Activated T-cell treated with anti-CD3 and anti-CD28 coated beads, Interleukin-2, amount 50 U/mL, for 1 hour (primary cell): ENCODE measurements at regions not wholly inside any gene's neighbourhood (a gene's known extent, or its start where the extent isn't known, plus 50 kb on each side); places are given as distances from the start of the nearest gene placed in this dataset.

Experiments
- DNase-seq: peaks from one replicate; pipeline ENCODE4 v3.0.0-alpha.2; 2020

GRCh38 chr12:76611533-76611932 is 52.0 kb upstream of the OSBPL8 start:
- DNase-seq, result no peak

- no peak for DNase-seq
Measured at GRCh38 chr12:76614364-76614763, 54.8 kb upstream of the OSBPL8 start.

- no peak for DNase-seq
Measured at GRCh38 chr12:76618031-76618430, 58.5 kb upstream of the OSBPL8 start.

- peak; percentile 62 for DNase-seq
Measured at GRCh38 chr12:76621582-76622024, 62.0 kb upstream of the OSBPL8 start.

- no peak for DNase-seq
Measured at GRCh38 chr12:76622351-76622750, 62.8 kb upstream of the OSBPL8 start.

GRCh38 chr12:76622915-76623314 is 63.3 kb upstream of the OSBPL8 start:
- DNase-seq, result no peak

- no peak for DNase-seq
Measured at GRCh38 chr12:76623931-76624330, 64.4 kb upstream of the OSBPL8 start.

GRCh38 chr12:76627346-76628135 is 68.0 kb upstream of the OSBPL8 start:
- no peak for DNase-seq

GRCh38 chr12:76628745-76629144 is 69.2 kb upstream of the OSBPL8 start:
- DNase-seq, result no peak

GRCh38 chr12:76631741-76632140 is 72.2 kb upstream of the OSBPL8 start:
- no peak for DNase-seq

- no peak for DNase-seq
Measured at GRCh38 chr12:76633415-76633814, 73.8 kb upstream of the OSBPL8 start.

GRCh38 chr12:76634133-76634532 is 74.6 kb upstream of the OSBPL8 start:
- no peak for DNase-seq

GRCh38 chr12:76636121-76636692 is 76.6 kb upstream of the OSBPL8 start:
- no peak for DNase-seq

GRCh38 chr12:76637807-76638206 is 78.2 kb upstream of the OSBPL8 start:
- no peak for DNase-seq

GRCh38 chr12:76639646-76640045 is 80.1 kb upstream of the OSBPL8 start:
- DNase-seq, result no peak

- DNase-seq, result no peak
Measured at GRCh38 chr12:76641073-76641472, 81.5 kb upstream of the OSBPL8 start.

GRCh38 chr12:76641961-76642360 is 82.4 kb upstream of the OSBPL8 start:
- no peak for DNase-seq

GRCh38 chr12:76643438-76643837 is 83.9 kb upstream of the OSBPL8 start:
- DNase-seq, result no peak

GRCh38 chr12:76644950-76645349 is 85.4 kb upstream of the OSBPL8 start:
- no peak for DNase-seq

GRCh38 chr12:76645934-76646333 is 86.4 kb upstream of the OSBPL8 start:
- no peak for DNase-seq

GRCh38 chr12:76646366-76646765 is 86.8 kb upstream of the OSBPL8 start:
- DNase-seq, result no peak

GRCh38 chr12:76649099-76649498 is 89.5 kb upstream of the OSBPL8 start:
- DNase-seq, result no peak

- DNase-seq, result no peak
Measured at GRCh38 chr12:76652402-76652801, 92.8 kb upstream of the OSBPL8 start.

- no peak for DNase-seq
Measured at GRCh38 chr12:76653342-76653741, 93.8 kb upstream of the OSBPL8 start.

GRCh38 chr12:76664731-76665130 is 99.2 kb upstream of the ZDHHC17 start:
- DNase-seq, result no peak
